Thymus (tissue), 11 donors: ENCODE measurements at regions not wholly inside any gene's neighbourhood (a gene's known extent, or its start where the extent isn't known, plus 50 kb on each side); places are given as distances from the start of the nearest gene placed in this dataset.

Experiments
- DNase-seq, 9 donors: peaks; one replicate each; pipeline ENCODE4 v3.0.0-alpha.2; 2013; ENCODE audit warnings: low spot score in 9 of 9, low read depth in 6 of 9, missing footprints in 1 of 9
- H3K27ac ChIP-seq, 2 donors: one replicate each; pipeline ENCODE4 v1.5.1; 2013; ENCODE audit warnings: control low read depth in 1 of 2, low read depth in 1 of 2, low read length in 1 of 2, mild to moderate bottlenecking in 1 of 2, moderate library complexity in 1 of 2
- H3K27me3 ChIP-seq, 2 donors: one replicate each; pipeline ENCODE4 v1.5.1; 2013; ENCODE audit warnings: low read length in 1 of 2; ENCODE audit not compliant: control insufficient read depth in 2 of 2, insufficient read depth in 1 of 2
- H3K36me3 ChIP-seq, 2 donors: one replicate each; pipeline ENCODE4 v1.5.1; 2013; ENCODE audit warnings: low read length in 1 of 2, mild to moderate bottlenecking in 1 of 2, moderate library complexity in 1 of 2; ENCODE audit not compliant: control insufficient read depth in 2 of 2, insufficient read depth in 2 of 2
- H3K4me1 ChIP-seq, 2 donors: one replicate each; pipeline ENCODE4 v1.5.1; 2013; ENCODE audit warnings: low read length in 2 of 2; ENCODE audit not compliant: control insufficient read depth in 2 of 2, insufficient read depth in 2 of 2
- H3K4me3 ChIP-seq, 2 donors: one replicate each; pipeline ENCODE4 v1.5.1; 2013; ENCODE audit warnings: low read length in 2 of 2, control low read depth in 1 of 2, mild to moderate bottlenecking in 1 of 2
- H3K9me3 ChIP-seq, 2 donors: one replicate each; pipeline ENCODE4 v1.5.1; 2013; ENCODE audit warnings: low read length in 1 of 2, mild to moderate bottlenecking in 1 of 2; ENCODE audit not compliant: control insufficient read depth in 2 of 2, insufficient read depth in 1 of 2
- WGBS: extraction: QIAGEN DNeasy Blood & Tissue Kit; methylation state at CpG from one replicate; pipeline ENCODE4 v1.1.7; 2013; 5-methylcytosine and 5-hydroxymethylcytosine counted together
- donor health status: healthy.

DNA sequence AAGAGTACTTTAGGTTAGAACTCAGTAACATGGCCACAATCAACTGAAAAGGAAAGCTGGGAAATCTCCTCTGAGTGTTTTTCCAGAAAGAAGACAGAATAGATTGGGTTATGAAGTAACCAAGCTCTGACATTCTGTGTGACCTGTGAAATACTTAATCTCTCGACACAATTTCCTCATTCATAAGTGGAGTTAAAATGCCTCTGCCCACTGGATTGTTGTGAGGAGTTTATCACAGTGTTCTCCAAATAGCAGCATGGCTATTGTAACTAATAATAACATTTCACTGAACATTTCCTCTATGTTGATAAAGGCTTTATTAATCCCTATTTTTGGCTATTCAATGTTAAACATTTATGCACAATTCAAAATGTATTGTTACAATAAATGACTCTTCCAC is 311.0 kb downstream of the GABRB2 start:
- Histone ChIP-seq H3K36me3 (no peaks in the 10 kb centered on the region), H3K4me3 (no peak overlapping the region), H3K27ac (no peak overlapping the region), H3K27me3 (no peaks in the 10 kb centered on the region), H3K4me1 (no peaks in the 10 kb centered on the region), H3K9me3 (no peaks in the 10 kb centered on the region)
- DNase-seq = no peak
- 81% methylated on average over 1 of the region's 1 CpG for WGBS

DNA sequence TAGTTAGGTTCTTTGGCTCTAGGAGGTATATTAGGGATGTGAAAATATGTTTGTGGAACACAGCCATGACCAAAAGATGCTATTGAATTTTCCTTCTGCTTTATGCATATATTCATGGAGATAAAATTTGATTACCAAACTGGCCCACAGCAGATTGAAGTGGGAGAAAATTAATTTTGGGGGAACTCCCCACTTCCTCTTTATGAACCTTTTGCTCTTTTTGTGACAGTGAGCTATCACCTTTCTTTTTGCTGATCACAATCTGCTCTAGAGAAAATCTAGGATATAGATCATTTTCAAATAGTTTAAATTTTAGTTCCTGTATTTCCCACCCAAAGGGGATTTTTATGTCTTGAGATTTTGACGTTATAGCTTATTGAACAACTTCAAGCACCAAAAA is 313.0 kb downstream of the GABRB2 start:
- Histone ChIP-seq H3K27me3 (no peaks in the 10 kb centered on the region), H3K4me3 (no peak overlapping the region), H3K4me1 (no peaks in the 10 kb centered on the region), H3K27ac (no peak overlapping the region), H3K9me3 (no peaks in the 10 kb centered on the region), H3K36me3 (no peaks in the 10 kb centered on the region)
- 98% methylated on average over 1 of the region's 1 CpG for WGBS
- DNase-seq = no peak

DNA sequence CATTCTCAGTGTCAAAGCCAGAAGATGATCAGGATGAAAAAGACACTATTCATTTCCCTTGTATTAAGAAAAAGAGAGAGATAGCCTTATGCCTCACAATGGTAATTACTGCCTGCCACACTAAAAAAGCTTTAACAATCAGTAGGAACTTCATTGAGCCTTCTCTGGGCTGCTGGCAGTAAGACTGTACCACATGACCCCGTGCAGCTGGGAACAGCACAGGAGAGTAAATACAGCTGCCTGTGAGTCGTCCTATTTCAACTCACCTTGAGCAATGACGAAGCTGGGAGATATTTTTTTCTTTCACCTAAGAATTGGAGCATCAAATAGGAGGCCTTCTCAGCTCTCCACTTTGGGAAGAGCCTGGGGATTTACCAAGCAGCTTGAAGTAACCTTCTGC is 316.3 kb downstream of the GABRB2 start:
- Histone ChIP-seq H3K36me3 (no peaks in the 10 kb centered on the region), H3K4me3 (no peak overlapping the region), H3K27me3 (no peaks in the 10 kb centered on the region), H3K27ac (no peak overlapping the region), H3K4me1 (no peaks in the 10 kb centered on the region), H3K9me3 (no peaks in the 10 kb centered on the region)
- no peak for DNase-seq
- 65% methylated on average over 3 of the region's 3 CpGs for WGBS

DNA sequence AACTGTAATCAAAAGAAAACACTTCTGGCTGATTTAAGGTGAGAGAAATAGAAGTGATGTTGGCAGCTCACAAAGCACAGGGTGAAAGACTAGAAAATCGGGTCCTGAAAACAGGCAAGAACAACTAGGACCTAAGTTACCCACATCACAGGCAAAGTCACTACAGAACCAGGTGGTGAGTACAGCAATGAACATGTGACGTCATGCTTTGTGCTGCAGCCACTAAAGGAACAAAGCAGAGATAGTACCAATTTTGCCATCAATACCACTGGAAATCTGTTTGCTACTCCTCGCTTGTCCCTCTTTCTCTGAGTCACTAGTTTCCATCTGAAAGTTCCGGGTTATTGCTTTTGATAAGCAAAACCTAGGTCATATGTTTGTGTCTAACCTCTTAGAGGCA is 326.7 kb downstream of the GABRB2 start:
- H3K4me1 ChIP-seq = no peaks in the 10 kb centered on the region
- no peaks in the 10 kb centered on the region for H3K27me3 ChIP-seq
- H3K27ac ChIP-seq = no peak overlapping the region
- no peak overlapping the region for H3K4me3 ChIP-seq
- DNase-seq = no peak
- no peaks in the 10 kb centered on the region for H3K9me3 ChIP-seq
- 94% methylated on average over 4 of the region's 4 CpGs for WGBS
- H3K36me3 ChIP-seq = no peaks in the 10 kb centered on the region

DNA sequence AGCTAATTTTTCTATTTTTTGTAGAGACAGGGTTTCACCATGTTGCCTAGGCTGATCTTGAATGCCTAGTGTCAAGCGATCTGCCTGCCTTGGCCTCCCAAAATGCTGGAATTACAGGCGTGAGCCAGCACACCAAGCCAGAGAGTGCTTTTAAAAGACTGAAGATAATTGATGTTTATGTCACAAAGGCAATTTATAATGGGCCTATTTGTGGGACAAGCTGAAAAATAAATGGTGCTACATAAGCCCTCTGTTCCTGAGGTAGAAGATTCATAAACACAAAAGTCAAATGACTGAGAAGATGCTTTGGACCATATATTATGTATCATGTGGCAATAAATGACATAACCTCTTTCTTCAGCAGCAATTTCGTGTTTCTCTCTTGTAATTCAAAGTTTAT is 329.6 kb downstream of the GABRB2 start:
- Histone ChIP-seq H3K27ac (no peak overlapping the region), H3K4me1 (no peaks in the 10 kb centered on the region), H3K4me3 (no peak overlapping the region), H3K9me3 (no peaks in the 10 kb centered on the region), H3K36me3 (no peaks in the 10 kb centered on the region), H3K27me3 (no peaks in the 10 kb centered on the region)
- no peak for DNase-seq
- WGBS = 80% methylated on average over 3 of the region's 3 CpGs

- no peak for DNase-seq
- WGBS = 93% methylated on average over 1 of the region's 1 CpG
Measured at GRCh38 chr5:161212123-161212712, 334.3 kb downstream of the GABRB2 start.

GRCh38 chr5:161201558-161201957 is 345.0 kb downstream of the GABRB2 start:
- Histone ChIP-seq H3K27me3 (no peaks in the 10 kb centered on the region), H3K27ac (no peak overlapping the region), H3K4me1 (no peaks in the 10 kb centered on the region), H3K36me3 (no peaks in the 10 kb centered on the region), H3K4me3 (no peak overlapping the region), H3K9me3 (no peaks in the 10 kb centered on the region)
- no peak for DNase-seq

More at GRCh38 chr5:161212123-161212712, 334.3 kb downstream of the GABRB2 start:
- no peaks in the 10 kb centered on the region for H3K9me3 ChIP-seq
- H3K36me3 ChIP-seq = no peaks in the 10 kb centered on the region
- H3K4me1 ChIP-seq = no peaks in the 10 kb centered on the region
- no peak overlapping the region for H3K4me3 ChIP-seq
- H3K27ac ChIP-seq = no peak overlapping the region
- H3K27me3 ChIP-seq = no peaks in the 10 kb centered on the region

GRCh38 chr5:161190778-161191177 is 338.8 kb upstream of the ATP10B start:
- no peaks in the 10 kb centered on the region for H3K27me3 ChIP-seq
- H3K27ac ChIP-seq = no peak overlapping the region
- 83% methylated on average over 2 of the region's 2 CpGs for WGBS
- H3K4me3 ChIP-seq = no peak overlapping the region
- no peaks in the 10 kb centered on the region for H3K4me1 ChIP-seq
- no peak for DNase-seq
- no peaks in the 10 kb centered on the region for H3K36me3 ChIP-seq
- H3K9me3 ChIP-seq = no peaks in the 10 kb centered on the region

DNA sequence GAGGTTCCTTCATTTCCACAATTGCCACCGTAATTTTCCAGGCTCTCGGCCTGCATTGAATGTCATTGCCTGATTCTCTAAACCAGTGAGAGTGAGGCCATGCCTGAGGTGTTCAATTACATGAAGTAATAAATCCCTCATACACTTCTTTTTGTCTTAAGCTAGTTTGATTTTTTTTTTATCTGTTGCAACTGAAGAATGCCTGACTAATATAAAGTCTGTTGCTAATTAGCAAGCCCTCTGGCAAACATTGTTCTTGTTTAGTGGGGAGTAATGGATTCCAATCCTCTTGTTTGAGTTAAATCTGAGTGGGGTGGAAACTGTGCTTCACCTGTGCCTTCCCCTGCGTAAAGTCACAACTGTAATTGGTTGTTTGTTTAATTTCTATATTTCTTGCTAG is 338.1 kb upstream of the ATP10B start:
- H3K36me3 ChIP-seq = no peaks in the 10 kb centered on the region
- no peak overlapping the region for H3K4me3 ChIP-seq
- H3K9me3 ChIP-seq = no peaks in the 10 kb centered on the region
- no peak for DNase-seq
- H3K4me1 ChIP-seq = no peaks in the 10 kb centered on the region
- 92% methylated on average over 3 of the region's 3 CpGs for WGBS
- no peak overlapping the region for H3K27ac ChIP-seq
- no peaks in the 10 kb centered on the region for H3K27me3 ChIP-seq

GRCh38 chr5:161189452-161189851 is 337.4 kb upstream of the ATP10B start:
- no peak overlapping the region for H3K27ac ChIP-seq
- 100% methylated on average over 1 of the region's 1 CpG for WGBS
- DNase-seq = no peak

More at GRCh38 chr5:161189452-161189851, 337.4 kb upstream of the ATP10B start:
- Histone ChIP-seq H3K4me1 (no peaks in the 10 kb centered on the region), H3K27me3 (no peaks in the 10 kb centered on the region), H3K4me3 (no peak overlapping the region), H3K36me3 (no peaks in the 10 kb centered on the region), H3K9me3 (no peaks in the 10 kb centered on the region)
